ENCODE measurements at regions not wholly inside any gene's neighbourhood (a gene's known extent, or its start where the extent isn't known, plus 50 kb on each side); places are given as distances from the start of the nearest gene placed in this dataset.

GRCh38 chr13:109393045-109393444 is 393.3 kb downstream of the IRS2 start:
- Histone ChIP-seq H3K27ac (no peak overlapping the region), H3K9ac (ENCODE audit: low read depth in 2 of 2, low read length in 2 of 2) (no peak overlapping the region), H3K36me3 (no peaks in the 10 kb centered on the region), H3K27me3 (no peaks in the 10 kb centered on the region), H3K9me3 (no peaks in the 10 kb centered on the region), H3K4me1 (no peaks in the 10 kb centered on the region), H3K4me3 (no peak overlapping the region)
- no peak for DNase-seq
- intact Hi-C loops (cut with DNase I) = no loop called here
- no peak for TF ChIP-seq CTCF (IDR thresholded peaks at IDR 0.05)

- Histone ChIP-seq H3K4me1 (no peaks in the 10 kb centered on the region), H3K27ac (no peak overlapping the region), H3K36me3 (no peaks in the 10 kb centered on the region), H3K4me3 (no peak overlapping the region), H3K27me3 (no peaks in the 10 kb centered on the region), H3K9me3 (no peaks in the 10 kb centered on the region), H3K9ac (ENCODE audit: low read depth in 2 of 2, low read length in 2 of 2) (no peak overlapping the region)
- DNase-seq = no peak
- intact Hi-C loops (cut with DNase I) = no loop called here
- TF ChIP-seq CTCF (IDR thresholded peaks at IDR 0.05) = no peak
Observed at GRCh38 chr13:109390391-109390790, 396.0 kb downstream of the IRS2 start.

- intact Hi-C loops (cut with DNase I) = no loop called here
- no peak overlapping the region for H3K9ac ChIP-seq (ENCODE audit: low read depth in 2 of 2, low read length in 2 of 2)
- H3K4me1 ChIP-seq = no peaks in the 10 kb centered on the region
- no peak for DNase-seq
- H3K4me3 ChIP-seq = no peak overlapping the region
- TF ChIP-seq CTCF (IDR thresholded peaks at IDR 0.05) = no peak
- H3K27ac ChIP-seq = no peak overlapping the region
- no peaks in the 10 kb centered on the region for H3K36me3 ChIP-seq
- no peaks in the 10 kb centered on the region for H3K27me3 ChIP-seq
- H3K9me3 ChIP-seq = no peaks in the 10 kb centered on the region
Observed at GRCh38 chr13:109389892-109390345, 396.5 kb downstream of the IRS2 start.

GRCh38 chr13:109389456-109389855 is 396.9 kb downstream of the IRS2 start:
- no peaks in the 10 kb centered on the region for H3K27me3 ChIP-seq
- no peak for TF ChIP-seq CTCF (IDR thresholded peaks at IDR 0.05)
- DNase-seq = no peak
- H3K4me1 ChIP-seq = no peaks in the 10 kb centered on the region
- no peaks in the 10 kb centered on the region for H3K36me3 ChIP-seq
- no peak overlapping the region for H3K4me3 ChIP-seq
- H3K27ac ChIP-seq = no peak overlapping the region
- H3K9ac ChIP-seq (ENCODE audit: low read depth in 2 of 2, low read length in 2 of 2) = no peak overlapping the region
- intact Hi-C loops (cut with DNase I) = no loop called here
- no peaks in the 10 kb centered on the region for H3K9me3 ChIP-seq

- Histone ChIP-seq H3K27ac (no peak overlapping the region), H3K27me3 (no peaks in the 10 kb centered on the region), H3K36me3 (no peaks in the 10 kb centered on the region), H3K4me3 (no peak overlapping the region), H3K9me3 (no peaks in the 10 kb centered on the region), H3K9ac (ENCODE audit: low read depth in 2 of 2, low read length in 2 of 2) (no peak overlapping the region), H3K4me1 (no peaks in the 10 kb centered on the region)
- DNase-seq = no peak
- intact Hi-C loops (cut with DNase I) = no loop called here
- no peak for TF ChIP-seq CTCF (IDR thresholded peaks at IDR 0.05)
Observed at GRCh38 chr13:109387471-109387870, 398.9 kb downstream of the IRS2 start.

GRCh38 chr13:109385242-109385560 is 401.2 kb downstream of the IRS2 start:
- Histone ChIP-seq H3K9me3 (no peaks in the 10 kb centered on the region), H3K27ac (no peak overlapping the region), H3K4me1 (no peaks in the 10 kb centered on the region), H3K27me3 (no peaks in the 10 kb centered on the region), H3K36me3 (no peaks in the 10 kb centered on the region), H3K9ac (ENCODE audit: low read depth in 2 of 2, low read length in 2 of 2) (no peak overlapping the region), H3K4me3 (no peak overlapping the region)
- no peak for TF ChIP-seq CTCF (IDR thresholded peaks at IDR 0.05)
- no peak for DNase-seq
- intact Hi-C loops (cut with DNase I) = no loop called here
